DMS53 treated with DMSO at 0.1 percent for 48 hours (cell line): ENCODE measurements at regions not wholly inside any gene's neighbourhood (a gene's known extent, or its start where the extent isn't known, plus 50 kb on each side); places are given as distances from the start of the nearest gene placed in this dataset.

Source experiments
- DNase-seq: peaks from one replicate; lab custom pipeline; 2025; ENCODE audit not compliant: unreplicated experiment; lab: John Stamatoyannopoulos, UW

GRCh38 chr3:162274070-162274469 lies 777.5 kb downstream of the OTOL1 start:
- no peak for DNase-seq

- DNase-seq, result no peak
Measured at GRCh38 chr3:162278834-162279233, 782.2 kb downstream of the OTOL1 start.

GRCh38 chr3:162285259-162285658 lies 788.7 kb downstream of the OTOL1 start:
- DNase-seq, result no peak

DNA sequence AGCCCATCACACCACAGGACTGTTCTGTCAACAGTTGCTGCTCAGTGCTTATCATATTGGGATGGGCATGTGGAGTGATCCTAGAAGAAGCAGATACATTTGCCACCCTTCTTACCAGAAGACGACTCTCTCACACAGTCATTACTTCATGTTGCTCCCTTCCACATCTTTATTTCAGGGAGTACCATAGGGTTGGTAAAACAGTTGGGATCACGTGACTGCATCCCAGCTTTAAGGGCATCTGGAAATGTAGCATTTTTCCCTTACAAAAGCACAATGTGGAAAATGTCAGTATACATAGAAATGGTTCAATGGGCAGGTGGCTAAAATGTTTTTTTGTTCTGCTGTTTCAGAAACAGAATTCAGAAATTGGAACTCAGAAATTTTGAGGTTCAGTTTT lies 791.0 kb downstream of the OTOL1 start:
- DNase-seq, result no peak

DNA sequence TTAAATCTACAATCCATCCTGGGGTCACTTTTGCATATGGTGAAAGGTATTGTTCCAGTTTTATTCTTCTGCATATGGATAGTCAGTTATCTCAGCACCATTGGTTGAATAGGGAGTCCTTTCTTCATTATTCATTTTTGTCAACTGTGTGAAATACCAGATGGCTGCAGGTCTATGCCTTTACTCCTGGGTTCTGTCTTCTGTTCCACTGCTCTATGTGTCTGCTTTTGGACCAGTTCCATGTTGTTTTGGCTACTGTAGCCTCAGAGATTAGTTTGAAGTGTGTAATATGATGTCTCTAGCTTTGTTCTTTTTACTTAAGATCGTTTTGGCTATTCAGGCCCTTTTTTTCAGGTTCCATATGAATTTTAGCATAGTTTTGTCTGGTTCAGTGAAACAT lies 795.8 kb downstream of the OTOL1 start:
- DNase-seq, result no peak

GRCh38 chr3:162295323-162295983 lies 798.8 kb downstream of the OTOL1 start:
- no peak for DNase-seq

DNA sequence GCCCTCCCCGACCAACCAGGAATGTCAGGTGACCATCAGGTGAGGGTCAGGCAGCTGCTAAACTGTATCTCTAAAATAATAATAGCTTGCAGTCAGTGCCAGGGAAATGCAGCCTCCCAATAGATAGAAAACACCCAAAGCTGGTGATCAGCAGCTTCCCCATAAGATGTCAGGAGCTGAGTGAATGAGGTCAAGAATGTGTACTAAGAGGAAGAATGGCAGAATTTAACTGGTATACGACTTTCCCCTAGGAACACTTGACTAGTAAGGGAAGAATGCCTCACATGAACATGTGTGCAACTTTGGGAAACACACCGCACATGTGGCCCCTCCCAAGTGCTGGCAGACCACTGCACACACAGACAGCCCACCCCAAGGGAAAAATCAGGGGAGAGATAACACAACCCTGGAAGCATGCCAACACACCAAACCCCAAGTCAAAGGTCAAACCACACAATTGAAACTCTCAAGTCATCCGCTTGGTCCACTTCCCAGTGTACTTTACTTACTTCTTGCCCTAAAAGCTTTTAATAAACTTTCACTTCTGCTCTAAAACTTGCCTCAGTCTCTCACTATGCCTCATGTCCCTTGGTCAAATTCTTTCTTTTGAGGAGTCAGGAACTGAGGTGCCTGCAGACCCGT lies 806.5 kb downstream of the OTOL1 start:
- no peak for DNase-seq

GRCh38 chr3:162317046-162317445 lies 820.4 kb downstream of the OTOL1 start:
- no peak for DNase-seq

- DNase-seq, result no peak
Measured at GRCh38 chr3:162328649-162329048, 832.0 kb downstream of the OTOL1 start.

DNA sequence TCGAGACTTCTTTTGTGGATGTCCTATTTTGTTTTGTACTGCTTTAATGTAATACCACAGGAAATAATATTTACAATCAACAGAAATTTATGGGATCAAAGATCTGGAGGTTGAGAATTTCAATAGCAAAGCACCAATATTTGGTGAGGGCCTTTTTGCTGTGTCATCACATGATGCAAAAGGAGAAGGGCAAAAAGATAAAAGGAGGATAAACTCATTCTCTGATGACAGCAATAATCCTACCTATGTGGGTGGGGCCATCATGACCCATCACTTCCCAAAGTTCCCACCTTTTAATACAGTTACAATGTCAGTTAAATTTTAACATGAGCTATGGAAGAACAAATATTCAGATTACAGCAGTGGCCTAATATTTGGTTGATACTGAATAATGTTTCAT lies 832.9 kb downstream of the OTOL1 start:
- no peak for DNase-seq

- DNase-seq, result no peak
Measured at GRCh38 chr3:162332344-162332743, 835.7 kb downstream of the OTOL1 start.

GRCh38 chr3:162334537-162334936 lies 837.9 kb downstream of the OTOL1 start:
- DNase-seq, result no peak

GRCh38 chr3:162337630-162338029 lies 841.0 kb downstream of the OTOL1 start:
- DNase-seq, result no peak

DNA sequence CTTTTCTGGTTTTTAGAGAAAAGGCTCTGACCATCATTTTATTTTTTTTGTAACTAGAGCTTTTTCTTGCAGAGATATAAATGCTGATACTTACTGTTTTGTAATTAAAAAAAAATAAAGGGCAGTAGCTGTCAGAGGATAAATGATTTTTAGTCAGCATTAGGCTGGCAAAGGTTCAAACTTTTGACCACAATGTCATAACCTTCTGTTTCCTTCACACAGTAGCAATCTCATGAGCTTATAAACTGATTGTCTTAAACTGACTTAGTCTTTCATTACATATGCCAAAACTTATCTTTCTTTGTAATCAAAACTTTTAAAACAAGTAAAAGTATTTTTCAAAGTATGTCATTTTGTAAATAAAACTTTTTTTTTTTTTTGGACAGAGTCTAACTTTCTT lies 841.9 kb downstream of the OTOL1 start:
- no peak for DNase-seq

GRCh38 chr3:162348912-162349311 lies 852.3 kb downstream of the OTOL1 start:
- DNase-seq, result no peak

GRCh38 chr3:162353414-162353813 lies 856.8 kb downstream of the OTOL1 start:
- DNase-seq, result no peak

DNA sequence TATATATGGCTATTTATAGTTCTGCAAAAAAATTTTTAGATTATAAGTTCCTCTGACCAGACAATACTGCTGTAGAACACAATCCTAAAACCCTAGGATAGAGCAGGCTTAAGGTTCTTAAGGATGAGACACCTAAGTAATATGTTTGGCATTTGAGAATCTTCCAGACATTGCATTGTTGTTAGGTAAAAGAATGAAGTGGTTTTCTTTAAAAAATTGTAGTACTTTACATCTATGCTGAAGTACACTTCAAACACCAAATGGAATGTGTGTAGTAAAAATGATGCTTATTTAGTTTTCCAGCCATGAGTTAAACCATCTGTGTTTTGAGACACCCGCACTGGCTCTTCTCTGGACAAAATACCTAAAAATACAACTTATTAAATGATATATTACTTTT lies 857.7 kb downstream of the OTOL1 start:
- no peak for DNase-seq

DNA sequence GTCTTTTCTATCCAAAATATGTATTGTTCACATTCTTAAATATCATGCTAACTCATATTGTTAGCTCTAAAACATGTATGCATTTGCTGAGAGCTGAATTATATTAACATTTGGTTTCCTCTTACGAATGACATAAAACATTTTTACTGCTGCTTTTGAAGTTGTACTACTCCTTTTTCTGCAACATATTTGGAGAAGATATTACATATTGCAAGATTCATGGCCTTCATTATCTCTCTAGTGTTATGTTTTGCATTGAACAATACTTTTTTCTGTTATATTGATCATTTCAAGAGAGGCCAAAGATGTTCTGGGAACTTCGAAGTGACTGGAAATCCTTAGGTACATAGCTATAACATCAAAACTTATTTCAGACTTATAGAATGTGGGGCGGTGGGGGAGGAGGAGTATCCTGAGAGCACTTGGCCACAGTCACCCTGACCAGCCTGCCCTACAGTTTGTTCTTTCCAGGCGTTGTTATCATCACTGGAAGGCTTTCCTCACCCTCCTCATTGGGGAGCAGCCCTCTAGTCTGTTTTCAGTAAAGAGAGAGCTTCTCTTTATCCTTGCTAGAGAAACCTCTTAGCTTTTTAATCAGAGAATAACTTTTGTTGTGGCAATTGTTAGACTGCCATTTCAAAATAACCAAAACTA lies 868.6 kb downstream of the OTOL1 start:
- no peak for DNase-seq

- DNase-seq, result no peak
Measured at GRCh38 chr3:162366166-162366766, 869.7 kb downstream of the OTOL1 start.

- DNase-seq, result no peak
Measured at GRCh38 chr3:162367429-162368260, 871.0 kb downstream of the OTOL1 start.

DNA sequence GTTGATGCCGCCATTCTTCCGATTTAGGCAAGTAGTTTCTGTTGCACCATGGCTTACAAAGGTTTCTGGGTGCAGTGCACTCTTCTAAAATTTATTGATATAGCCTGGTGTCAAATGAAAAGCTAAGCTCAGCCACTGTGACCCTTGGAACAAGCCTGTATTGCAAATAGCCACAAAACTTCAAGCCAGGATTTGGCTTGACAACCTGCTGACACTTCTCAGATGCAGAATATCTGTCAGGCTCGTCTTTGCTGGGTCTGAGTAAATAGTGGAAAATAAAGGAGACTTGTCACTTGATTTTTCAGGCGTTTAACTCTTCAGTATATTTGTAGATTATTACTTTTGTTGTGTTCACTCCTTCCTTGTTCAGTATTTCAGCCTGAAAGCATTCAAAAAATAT lies 871.8 kb downstream of the OTOL1 start:
- DNase-seq, result no peak
